AG04449 (cell line): ENCODE measurements at regions not wholly inside any gene's neighbourhood (a gene's known extent, or its start where the extent isn't known, plus 50 kb on each side); places are given as distances from the start of the nearest gene placed in this dataset.
A peak's percentile ranks its signal among the peaks of the same experiment; 100 is the strongest.
"Not testable (repeated sequence)": the region's sequence is repeated elsewhere in the genome, so short reads cannot be mapped to it uniquely, and the experiment has no call there.

Experiments used
- CTCF ChIA-PET: fragments of 350-600 bp; formaldehyde crosslinking; extraction: SDS; loops from one replicate; lab custom pipeline; 2021; ENCODE audit warnings: antibody characterized with exemption; lab: Yijun Ruan, JAX
- POLR2A ChIA-PET: fragments of 400-600, 350-600 bp; formaldehyde crosslinking; extraction: SDS; loops from one replicate; lab custom pipeline; 2020; ENCODE audit warnings: antibody characterized with exemption, inconsistent platforms; lab: Yijun Ruan, JAX
- DNase-seq: peaks from one replicate; pipeline ENCODE4 v3.0.0-alpha.2; 2010; ENCODE audit warnings: low read depth, low spot score
- H3K4me3 ChIP-seq: 2 replicates; pipeline ENCODE4 v1.5.1; 2011; ENCODE audit warnings: low read depth, mild to moderate bottlenecking, control low read depth, low read length
- CTCF ChIP-seq: IDR thresholded peaks from one replicate; pipeline ENCODE4 v1.5.1; 2011; ENCODE audit warnings: mild to moderate bottlenecking, moderate library complexity, low read length, control low read depth, inconsistent platforms; ENCODE audit not compliant: insufficient read depth; ENCODE audit errors: missing control alignments

- DNase-seq: no peak
- CTCF ChIA-PET: no interaction called here
- H3K4me3 ChIP-seq: no peak overlapping the region
- TF ChIP-seq CTCF: no peak
- POLR2A ChIA-PET: no interaction called here
These were observed 488.1 kb upstream of the ARX start for GRCh38 chrX:25503826-25504225.

- H3K4me3 ChIP-seq: no peak overlapping the region
- DNase-seq: no peak
- TF ChIP-seq CTCF: no peak
- POLR2A ChIA-PET: no interaction called here
- CTCF ChIA-PET: no interaction called here
These were observed 492.0 kb upstream of the ARX start for GRCh38 chrX:25507801-25508200.

- DNase-seq: no peak
- ChIA-PET CTCF (no interaction called here), POLR2A (no interaction called here)
- H3K4me3 ChIP-seq: no peak overlapping the region
- no peak for TF ChIP-seq CTCF
These were observed 503.5 kb upstream of the ARX start for GRCh38 chrX:25519258-25519657.

GRCh38 chrX:25522443-25523010, 506.8 kb upstream of the ARX start:
- DNase-seq, H3K4me3 ChIP-seq, POLR2A ChIA-PET, CTCF ChIA-PET: not testable (repeated sequence)

GRCh38 chrX:25523574-25524540, 508.1 kb upstream of the ARX start:
- no peak for DNase-seq
- POLR2A ChIA-PET: no interaction called here
- H3K4me3 ChIP-seq: no peak overlapping the region
- TF ChIP-seq CTCF: peak; percentile 40
- CTCF ChIA-PET: interaction anchor here (1.4 kb wide), 1 partner anchor 15 kb away, joined by 3 read pairs; no protein-coding TSS in a partner anchor

GRCh38 chrX:25527156-25527555, 511.4 kb upstream of the ARX start:
- ChIA-PET POLR2A (no interaction called here), CTCF (no interaction called here)
- DNase-seq: no peak
- TF ChIP-seq CTCF: no peak
- H3K4me3 ChIP-seq: no peak overlapping the region
